Activated CD8-positive, alpha-beta memory T cell treated with anti-CD3 and anti-CD28 coated beads, Interleukin-2, amount 50 U/mL, for 24 hours (primary cell): ENCODE measurements at regions not wholly inside any gene's neighbourhood (a gene's known extent, or its start where the extent isn't known, plus 50 kb on each side); places are given as distances from the start of the nearest gene placed in this dataset.
"Not testable (repeated sequence)": the region's sequence is repeated elsewhere in the genome, so short reads cannot be mapped to it uniquely, and the experiment has no call there.

Experiments used
- DNase-seq: peaks from one replicate; pipeline ENCODE4 v3.0.0-alpha.2; 2020; ENCODE audit errors: extremely low read depth

- not testable (repeated sequence) for DNase-seq
Observed at GRCh38 chr17:30712859-30713258, 111.6 kb downstream of the CRLF3 start.

- not testable (repeated sequence) for DNase-seq
Observed at GRCh38 chr17:30711626-30712507, 112.6 kb downstream of the CRLF3 start.

GRCh38 chr17:30711176-30711575 lies 113.3 kb downstream of the CRLF3 start:
- DNase-seq = not testable (repeated sequence)

- not testable (repeated sequence) for DNase-seq
Observed at GRCh38 chr17:30710276-30711088, 114.0 kb downstream of the CRLF3 start.

- DNase-seq = not testable (repeated sequence)
Observed at GRCh38 chr17:30709561-30710275, 114.8 kb downstream of the CRLF3 start.

GRCh38 chr17:30709096-30709495 lies 115.4 kb downstream of the CRLF3 start:
- not testable (repeated sequence) for DNase-seq

GRCh38 chr17:30708241-30709078 lies 116.0 kb downstream of the CRLF3 start:
- DNase-seq = peak; percentile 27

- not testable (repeated sequence) for DNase-seq
Observed at GRCh38 chr17:30707724-30708240, 116.7 kb downstream of the CRLF3 start.

GRCh38 chr17:30706461-30707335 lies 117.8 kb downstream of the CRLF3 start:
- not testable (repeated sequence) for DNase-seq

GRCh38 chr17:30706004-30706403 lies 118.5 kb downstream of the CRLF3 start:
- not testable (repeated sequence) for DNase-seq

- no peak for DNase-seq
Observed at GRCh38 chr17:30701498-30701989, 122.9 kb downstream of the CRLF3 start.

GRCh38 chr17:30700833-30701232 lies 123.7 kb downstream of the CRLF3 start:
- not testable (repeated sequence) for DNase-seq

- DNase-seq = not testable (repeated sequence)
Observed at GRCh38 chr17:30697619-30698460, 126.7 kb downstream of the CRLF3 start.

GRCh38 chr17:30696234-30696633 lies 128.3 kb downstream of the CRLF3 start:
- no peak for DNase-seq

- not testable (repeated sequence) for DNase-seq
Observed at GRCh38 chr17:30695265-30695811, 129.2 kb downstream of the CRLF3 start.

GRCh38 chr17:30693772-30694171 lies 130.7 kb downstream of the CRLF3 start:
- not testable (repeated sequence) for DNase-seq

GRCh38 chr17:30689266-30690000 lies 135.1 kb downstream of the CRLF3 start:
- DNase-seq = not testable (repeated sequence)
